AG09319 (cell line): ENCODE measurements at regions not wholly inside any gene's neighbourhood (a gene's known extent, or its start where the extent isn't known, plus 50 kb on each side); places are given as distances from the start of the nearest gene placed in this dataset.
A peak's percentile ranks its signal among the peaks of the same experiment; 100 is the strongest.

Experiments
- DNase-seq: peaks from one replicate; pipeline ENCODE4 v3.0.0-alpha.2; 2010; ENCODE audit warnings: low read depth; ENCODE audit errors: extremely low read depth
- CTCF ChIP-seq: IDR thresholded peaks from 2 replicates; pipeline ENCODE4 v1.5.1; 2011; ENCODE audit warnings: low read depth, mild to moderate bottlenecking, inconsistent platforms, low read length, moderate library complexity

GRCh38 chr3:70539908-70540307 lies 227.5 kb upstream of the MDFIC2 start:
- TF ChIP-seq CTCF: no peak; the same call in 1 of the 2 replicates
- DNase-seq: no peak

GRCh38 chr3:70532806-70533205 lies 220.4 kb upstream of the MDFIC2 start:
- DNase-seq: no peak
- no peak for TF ChIP-seq CTCF

- DNase-seq: no peak
- no peak for TF ChIP-seq CTCF
Observed at GRCh38 chr3:70531838-70532489, 219.5 kb upstream of the MDFIC2 start.

GRCh38 chr3:70531063-70531657 lies 218.7 kb upstream of the MDFIC2 start:
- no peak for DNase-seq
- TF ChIP-seq CTCF: peak; percentile 54

GRCh38 chr3:70530626-70531025 lies 218.2 kb upstream of the MDFIC2 start:
- TF ChIP-seq CTCF: no peak
- no peak for DNase-seq

GRCh38 chr3:70527026-70527425 lies 214.6 kb upstream of the MDFIC2 start:
- no peak for DNase-seq
- TF ChIP-seq CTCF: no peak

GRCh38 chr3:70519913-70520659 lies 207.6 kb upstream of the MDFIC2 start:
- no peak for DNase-seq
- no peak for TF ChIP-seq CTCF
